Liver (tissue), 8 donors: ENCODE measurements at regions not wholly inside any gene's neighbourhood (a gene's known extent, or its start where the extent isn't known, plus 50 kb on each side); places are given as distances from the start of the nearest gene placed in this dataset.

Experiments
- DNase-seq: peaks from one replicate; pipeline ENCODE4 v3.0.0-alpha.2; 2017; ENCODE audit warnings: low spot score
- H3K27ac ChIP-seq, 2 donors: one replicate each; pipeline ENCODE4 v1.7.0; 2013; ENCODE audit warnings: inconsistent platforms in 2 of 2, low read length in 2 of 2, control low read depth in 1 of 2, low read depth in 1 of 2, mild to moderate bottlenecking in 1 of 2
- H3K27me3 ChIP-seq, 4 donors: one replicate each; pipeline versions ENCODE4 v1.6.1 to v1.7.0; 2013; ENCODE audit warnings: low read length in 3 of 4, inconsistent platforms in 1 of 4, mild to moderate bottlenecking in 1 of 4, moderate library complexity in 1 of 4; ENCODE audit not compliant: control insufficient read depth in 4 of 4, insufficient read depth in 4 of 4
- H3K36me3 ChIP-seq, 4 donors: one replicate each; pipeline versions ENCODE4 v1.6.1 to v1.7.0; 2013; ENCODE audit warnings: low read length in 3 of 4, mild to moderate bottlenecking in 3 of 4, low read depth in 1 of 4, moderate library complexity in 1 of 4; ENCODE audit not compliant: control insufficient read depth in 4 of 4, insufficient read depth in 3 of 4
- H3K4me1 ChIP-seq, 4 donors: one replicate each; pipeline versions ENCODE4 v1.6.1 to v1.7.0; 2013; ENCODE audit warnings: low read length in 3 of 4, mild to moderate bottlenecking in 3 of 4, moderate library complexity in 1 of 4; ENCODE audit not compliant: control insufficient read depth in 4 of 4, insufficient read depth in 4 of 4
- H3K4me3 ChIP-seq, 3 donors: one replicate each; pipeline versions ENCODE4 v1.6.1 to v1.7.0; 2013; ENCODE audit warnings: low read length in 3 of 3, control low read depth in 1 of 3, low read depth in 1 of 3, mild to moderate bottlenecking in 1 of 3
- H3K9ac ChIP-seq, 2 donors: one replicate each; pipeline ENCODE4 v1.7.0; 2013; ENCODE audit warnings: low read length in 2 of 2, mild to moderate bottlenecking in 2 of 2, moderate library complexity in 2 of 2, control low read depth in 1 of 2, low read depth in 1 of 2
- H3K9me3 ChIP-seq, 4 donors: one replicate each; pipeline versions ENCODE4 v1.6.1 to v1.7.0; 2013; ENCODE audit warnings: low read length in 3 of 4; ENCODE audit not compliant: control insufficient read depth in 4 of 4
- EGR1 ChIP-seq, 2 donors: IDR thresholded peaks; 2 replicates each; pipeline ENCODE4 v1.6.1; 2016 to 2018; ENCODE audit warnings: antibody characterized with exemption in 2 of 2, low read depth in 2 of 2
- FOXA1 ChIP-seq: IDR thresholded peaks from 2 replicates; pipeline ENCODE4 v1.6.1; 2016; ENCODE audit warnings: antibody characterized with exemption
- FOXA2 ChIP-seq: IDR thresholded peaks from 2 replicates; pipeline ENCODE4 v1.6.1; 2016; ENCODE audit warnings: antibody characterized with exemption
- GABPA ChIP-seq, 2 donors: IDR thresholded peaks in 1 of 2; conservative IDR thresholded peaks in 1 of 2; 2 replicates each; pipeline ENCODE4 v1.6.1; 2016; ENCODE audit warnings: antibody characterized with exemption in 2 of 2, mild to moderate bottlenecking in 1 of 2, moderate library complexity in 1 of 2
- HNF4A ChIP-seq, 2 donors: conservative IDR thresholded peaks; 2 replicates each; pipeline ENCODE4 v1.6.1; 2016; ENCODE audit warnings: antibody characterized with exemption in 2 of 2, mild to moderate bottlenecking in 2 of 2
- HNF4G ChIP-seq: IDR thresholded peaks from 2 replicates; pipeline ENCODE4 v1.6.1; 2016; ENCODE audit warnings: antibody characterized with exemption
- JUND ChIP-seq, 2 donors: IDR thresholded peaks; 2 replicates each; pipeline ENCODE4 v1.6.1; 2016; ENCODE audit warnings: antibody characterized with exemption in 2 of 2
- NR2F2 ChIP-seq: IDR thresholded peaks from 2 replicates; pipeline ENCODE4 v1.6.1; 2016; ENCODE audit warnings: antibody characterized with exemption
- RAD21 ChIP-seq, 2 donors: IDR thresholded peaks; 2 replicates each; pipeline ENCODE4 v1.6.1; 2016; ENCODE audit warnings: antibody characterized with exemption in 2 of 2, mild to moderate bottlenecking in 2 of 2
- REST ChIP-seq: IDR thresholded peaks from 2 replicates; pipeline ENCODE4 v1.6.1; 2016; ENCODE audit warnings: antibody characterized with exemption, mild to moderate bottlenecking
- SP1 ChIP-seq: IDR thresholded peaks from 2 replicates; pipeline ENCODE4 v1.6.1; 2018; ENCODE audit warnings: antibody characterized with exemption, mild to moderate bottlenecking
- TAF1 ChIP-seq: conservative IDR thresholded peaks from 2 replicates; pipeline ENCODE4 v1.6.1; 2016; ENCODE audit warnings: antibody characterized with exemption, mild to moderate bottlenecking
- YY1 ChIP-seq: IDR thresholded peaks from 2 replicates; pipeline ENCODE4 v1.6.1; 2016; ENCODE audit warnings: antibody characterized with exemption, mild to moderate bottlenecking
- ZBTB33 ChIP-seq: IDR thresholded peaks from 2 replicates; pipeline ENCODE4 v1.6.1; 2016; ENCODE audit warnings: antibody characterized with exemption
- WGBS: extraction: QIAGEN DNeasy Blood & Tissue Kit; methylation state at CpG from one replicate; pipeline ENCODE4 v1.1.7; 2013; 5-methylcytosine and 5-hydroxymethylcytosine counted together
- TF ChIP-seq, protein P1 (sequence below): fragments of 150-350 bp; IDR thresholded peaks from 2 replicates; pipeline ENCODE4 v1.5.1; 2017; ENCODE audit warnings: improper control_type of control experiment, low read depth, low read length; ENCODE audit not compliant: missing input control
- TF ChIP-seq, protein P2 (sequence below): IDR thresholded peaks from 2 replicates; pipeline ENCODE4 v1.6.1; 2016; ENCODE audit warnings: antibody characterized with exemption
- TF ChIP-seq, protein P3 (sequence below): IDR thresholded peaks from 2 replicates; pipeline ENCODE4 v1.6.1; 2016; ENCODE audit warnings: antibody characterized with exemption
- donor health status: healthy.
- donor health status: healthy.
- donor health status: healthy.
- donor health status: healthy.
- donor health status: healthy.

DNA sequence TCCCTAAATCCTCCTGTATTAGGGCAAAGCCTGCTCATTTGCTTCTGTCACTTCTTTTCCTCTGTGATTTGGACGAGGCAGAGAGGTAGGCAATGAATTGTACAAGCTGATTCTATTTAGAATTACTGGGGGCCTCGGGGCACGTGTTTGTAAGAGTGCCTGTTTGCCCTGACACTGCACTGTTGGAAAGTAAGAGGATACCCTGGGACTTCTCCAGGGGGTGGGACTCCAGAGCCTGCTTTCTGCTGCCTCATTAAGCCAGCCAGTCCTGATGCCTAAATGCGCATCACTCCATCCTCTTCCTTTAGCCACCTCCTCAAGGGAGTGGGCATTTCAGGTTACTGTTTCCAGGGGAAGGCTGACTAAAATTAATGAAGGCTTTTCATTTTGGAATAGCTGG, 134.3 kb downstream of the TDRD15 start:
- WGBS = 87% methylated on average over 4 of the region's 4 CpGs
- TF ChIP-seq FOXA2 = no peak
- TF ChIP-seq JUND (IDR thresholded peaks at IDR 0.05) = no peak
- TF ChIP-seq TAF1 = no peak
- TF ChIP-seq ZBTB33 = no peak
- TF ChIP-seq REST = no peak
- TF ChIP-seq EGR1 (IDR thresholded peaks at IDR 0.05; ENCODE audit: low read depth in 2 of 2) = no peak
- TF ChIP-seq FOXA1 = no peak
- TF ChIP-seq, protein P1, sequence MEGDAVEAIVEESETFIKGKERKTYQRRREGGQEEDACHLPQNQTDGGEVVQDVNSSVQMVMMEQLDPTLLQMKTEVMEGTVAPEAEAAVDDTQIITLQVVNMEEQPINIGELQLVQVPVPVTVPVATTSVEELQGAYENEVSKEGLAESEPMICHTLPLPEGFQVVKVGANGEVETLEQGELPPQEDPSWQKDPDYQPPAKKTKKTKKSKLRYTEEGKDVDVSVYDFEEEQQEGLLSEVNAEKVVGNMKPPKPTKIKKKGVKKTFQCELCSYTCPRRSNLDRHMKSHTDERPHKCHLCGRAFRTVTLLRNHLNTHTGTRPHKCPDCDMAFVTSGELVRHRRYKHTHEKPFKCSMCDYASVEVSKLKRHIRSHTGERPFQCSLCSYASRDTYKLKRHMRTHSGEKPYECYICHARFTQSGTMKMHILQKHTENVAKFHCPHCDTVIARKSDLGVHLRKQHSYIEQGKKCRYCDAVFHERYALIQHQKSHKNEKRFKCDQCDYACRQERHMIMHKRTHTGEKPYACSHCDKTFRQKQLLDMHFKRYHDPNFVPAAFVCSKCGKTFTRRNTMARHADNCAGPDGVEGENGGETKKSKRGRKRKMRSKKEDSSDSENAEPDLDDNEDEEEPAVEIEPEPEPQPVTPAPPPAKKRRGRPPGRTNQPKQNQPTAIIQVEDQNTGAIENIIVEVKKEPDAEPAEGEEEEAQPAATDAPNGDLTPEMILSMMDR = no peak
- TF ChIP-seq NR2F2 = no peak
- no peak for TF ChIP-seq SP1
- no peak for TF ChIP-seq GABPA (IDR thresholded peaks at IDR 0.05 in 1 of 2, conservative IDR thresholded peaks at IDR 0.05 in 1 of 2)
- TF ChIP-seq YY1 = no peak
- no peaks in the 10 kb centered on the region for H3K4me1 ChIP-seq
- no peaks in the 10 kb centered on the region for H3K36me3 ChIP-seq
- H3K4me3 ChIP-seq = no peak overlapping the region
- no peak overlapping the region for H3K27ac ChIP-seq
- no peaks in the 10 kb centered on the region for H3K27me3 ChIP-seq
- H3K9me3 ChIP-seq = no peaks in the 10 kb centered on the region
- no peak for DNase-seq
- no peak overlapping the region for H3K9ac ChIP-seq

GRCh38 chr2:21260311-21260710, 136.5 kb downstream of the TDRD15 start:
- Histone ChIP-seq H3K36me3 (no peaks in the 10 kb centered on the region), H3K9me3 (no peaks in the 10 kb centered on the region), H3K4me1 (no peaks in the 10 kb centered on the region), H3K4me3 (no peak overlapping the region), H3K27me3 (no peaks in the 10 kb centered on the region), H3K9ac (no peak overlapping the region), H3K27ac (no peak overlapping the region)
- DNase-seq = no peak
- TF ChIP-seq, protein P2, sequence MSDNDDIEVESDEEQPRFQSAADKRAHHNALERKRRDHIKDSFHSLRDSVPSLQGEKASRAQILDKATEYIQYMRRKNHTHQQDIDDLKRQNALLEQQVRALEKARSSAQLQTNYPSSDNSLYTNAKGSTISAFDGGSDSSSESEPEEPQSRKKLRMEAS = no peak
- TF ChIP-seq NR2F2 (no peak), EGR1 (IDR thresholded peaks at IDR 0.05; ENCODE audit: low read depth in 2 of 2) (no peak), RAD21 (IDR thresholded peaks at IDR 0.05) (no peak), REST (no peak), HNF4A (conservative IDR thresholded peaks at IDR 0.05) (no peak), JUND (IDR thresholded peaks at IDR 0.05) (no peak), HNF4G (no peak), GABPA (IDR thresholded peaks at IDR 0.05 in 1 of 2, conservative IDR thresholded peaks at IDR 0.05 in 1 of 2) (no peak), FOXA2 (no peak), FOXA1 (no peak), TAF1 (no peak)
- TF ChIP-seq, protein P3, sequence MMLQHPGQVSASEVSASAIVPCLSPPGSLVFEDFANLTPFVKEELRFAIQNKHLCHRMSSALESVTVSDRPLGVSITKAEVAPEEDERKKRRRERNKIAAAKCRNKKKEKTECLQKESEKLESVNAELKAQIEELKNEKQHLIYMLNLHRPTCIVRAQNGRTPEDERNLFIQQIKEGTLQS = no peak
- TF ChIP-seq, protein P1 = no peak
- WGBS = 93% methylated on average over 3 of the region's 3 CpGs
